ENCODE measurements at regions not wholly inside any gene's neighbourhood (a gene's known extent, or its start where the extent isn't known, plus 50 kb on each side); places are given as distances from the start of the nearest gene placed in this dataset.

DNA sequence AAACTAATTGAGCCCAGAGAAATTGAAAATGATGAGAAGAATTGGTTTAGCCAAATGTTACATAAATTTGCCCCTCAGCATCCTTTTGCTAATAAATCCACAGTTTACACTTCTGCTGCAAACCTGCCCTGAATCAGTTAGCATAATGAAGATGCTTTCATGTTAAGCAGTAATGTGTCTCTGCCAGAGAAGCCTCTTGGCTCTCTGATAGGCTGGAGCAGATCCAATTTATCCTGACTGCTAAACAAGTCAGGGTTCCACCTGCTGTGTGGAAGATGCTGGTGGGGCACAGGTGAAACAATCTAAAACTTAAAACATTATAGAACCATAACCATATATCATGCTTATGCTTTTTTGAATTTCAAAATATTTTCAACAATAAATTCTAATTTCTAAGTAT lies 946.8 kb downstream of the OTOL1 start:
- no peak for DNase-seq

GRCh38 chr3:162468791-162469190 lies 972.2 kb downstream of the OTOL1 start:
- no peak for DNase-seq

- no peak for DNase-seq
Observed at GRCh38 chr3:162487138-162487537, 990.5 kb downstream of the OTOL1 start.

DNA sequence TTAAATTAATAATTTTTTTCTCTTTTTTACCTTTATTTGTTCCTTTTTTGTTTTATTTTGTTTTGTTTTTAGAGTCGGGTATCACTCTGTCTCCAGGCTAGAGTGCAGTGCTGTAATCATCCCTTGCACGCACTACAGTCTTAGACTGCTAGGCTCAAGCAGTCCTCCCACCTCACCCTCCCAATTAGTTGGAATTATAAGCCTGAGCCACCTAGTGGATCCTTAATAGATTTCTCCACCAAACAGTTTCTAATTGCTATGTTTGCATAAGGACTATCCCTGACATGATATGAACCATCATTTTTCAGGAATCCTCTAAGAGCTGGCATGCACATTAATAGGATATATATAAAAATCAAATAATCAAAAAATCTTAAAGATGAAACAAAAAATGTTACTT lies 993.2 kb downstream of the OTOL1 start:
- no peak for DNase-seq

GRCh38 chr3:162491952-162492351 lies 995.3 kb downstream of the OTOL1 start:
- no peak for DNase-seq

DNA sequence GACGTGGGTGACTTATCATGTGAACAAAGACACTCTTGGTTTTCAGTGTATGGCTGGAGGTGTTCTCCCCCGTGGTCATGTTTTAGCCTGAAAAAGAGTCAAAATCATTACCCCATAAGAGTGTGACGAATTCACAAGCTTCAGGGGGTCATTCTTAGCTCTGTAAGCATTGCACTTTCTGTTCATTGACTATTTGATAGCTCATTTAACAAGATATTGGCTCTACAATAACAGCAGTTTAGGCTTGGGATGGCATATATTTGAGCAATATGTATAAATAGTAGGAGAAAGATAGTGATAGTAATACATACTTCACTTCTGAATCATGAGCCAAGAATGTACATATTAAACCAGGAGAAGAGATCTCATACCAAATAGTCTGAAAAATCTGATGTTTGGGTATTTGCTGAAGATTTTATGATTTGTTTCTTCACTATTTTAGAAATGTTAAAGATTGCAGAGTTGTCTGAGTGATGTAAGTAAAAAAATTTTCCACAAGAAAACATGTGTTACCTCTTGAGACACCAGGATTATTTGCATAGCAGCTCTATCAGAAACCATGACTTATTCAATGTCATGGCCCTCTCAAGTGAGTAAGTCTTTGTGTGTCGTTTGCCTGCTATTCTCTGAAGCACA lies 996.0 kb downstream of the OTOL1 start:
- DNase-seq = no peak

DNA sequence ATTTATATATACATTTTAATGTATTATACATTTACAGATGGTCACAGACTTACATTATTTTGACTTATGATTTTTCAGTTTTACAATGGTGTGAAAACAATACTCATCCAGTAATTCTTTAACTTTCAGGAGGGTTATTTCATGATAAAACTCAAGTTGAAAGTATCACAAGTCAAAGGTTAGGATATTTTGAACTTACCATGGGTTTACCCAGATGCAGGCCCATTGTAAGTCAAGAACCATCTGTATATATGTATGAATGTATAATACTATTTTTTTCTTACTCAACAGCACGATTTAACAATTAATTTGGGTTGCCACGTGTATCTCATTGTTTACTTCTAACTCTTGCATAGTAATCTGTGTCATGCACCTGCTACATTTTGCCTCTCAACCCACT lies 1002.0 kb downstream of the OTOL1 start:
- no peak for DNase-seq

- no peak for DNase-seq
Observed at GRCh38 chr3:162507397-162507796, 1010.8 kb downstream of the OTOL1 start.

DNA sequence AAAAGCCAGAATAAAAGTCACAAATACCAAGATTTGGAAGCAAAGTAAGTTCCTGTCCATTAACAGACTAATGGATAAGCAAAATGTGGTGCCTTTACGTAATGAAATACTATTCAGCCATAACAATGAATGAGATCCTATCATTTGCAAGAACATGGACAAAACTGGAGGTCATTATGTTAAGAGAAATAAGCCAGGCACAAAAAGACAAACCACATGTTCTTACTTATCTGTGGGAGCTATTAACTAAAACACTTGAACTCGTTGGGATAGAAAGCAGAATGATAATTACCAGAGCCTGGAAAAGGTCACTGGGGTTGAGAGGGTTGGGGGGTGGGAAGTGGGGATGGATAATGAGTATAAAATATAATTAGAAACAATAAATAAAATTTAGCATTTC lies 1015.9 kb downstream of the OTOL1 start:
- no peak for DNase-seq

- no peak for DNase-seq
Observed at GRCh38 chr3:162517110-162517509, 1020.5 kb downstream of the OTOL1 start.

- DNase-seq = no peak
Observed at GRCh38 chr3:162521669-162522068, 1025.1 kb downstream of the OTOL1 start.

DNA sequence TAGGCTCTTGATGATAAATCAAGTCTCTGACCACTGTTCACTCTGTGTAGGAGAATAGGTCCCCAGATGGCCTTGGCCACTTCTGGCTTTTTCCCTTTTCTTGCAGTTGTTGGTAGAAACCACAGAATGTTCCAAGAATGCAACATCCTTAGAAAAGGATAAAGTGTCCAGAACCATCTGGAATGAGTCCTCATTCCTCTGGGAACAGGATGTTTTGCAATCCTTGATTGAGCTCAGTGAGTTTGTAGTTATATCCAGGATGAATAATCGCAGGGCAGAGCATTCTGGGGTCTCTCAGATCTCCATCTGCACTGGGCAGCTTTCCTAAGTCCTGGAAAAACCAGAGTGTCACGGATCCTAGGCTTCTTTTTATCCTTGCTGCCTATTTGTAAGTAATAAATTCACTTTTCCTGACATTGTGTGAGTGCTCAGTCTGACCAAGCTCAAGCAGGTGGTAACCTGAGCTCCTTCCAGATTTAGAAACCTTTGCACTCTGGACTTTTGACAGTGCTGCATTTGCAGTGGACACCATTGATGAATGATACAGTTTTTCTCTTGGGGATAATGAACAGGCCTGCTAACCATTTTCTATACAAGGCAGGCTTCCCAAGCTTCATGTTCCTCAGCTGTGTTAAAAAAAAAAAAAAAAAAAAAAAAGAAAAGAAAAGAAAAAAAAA lies 1028.6 kb downstream of the OTOL1 start:
- DNase-seq = no peak

DNA sequence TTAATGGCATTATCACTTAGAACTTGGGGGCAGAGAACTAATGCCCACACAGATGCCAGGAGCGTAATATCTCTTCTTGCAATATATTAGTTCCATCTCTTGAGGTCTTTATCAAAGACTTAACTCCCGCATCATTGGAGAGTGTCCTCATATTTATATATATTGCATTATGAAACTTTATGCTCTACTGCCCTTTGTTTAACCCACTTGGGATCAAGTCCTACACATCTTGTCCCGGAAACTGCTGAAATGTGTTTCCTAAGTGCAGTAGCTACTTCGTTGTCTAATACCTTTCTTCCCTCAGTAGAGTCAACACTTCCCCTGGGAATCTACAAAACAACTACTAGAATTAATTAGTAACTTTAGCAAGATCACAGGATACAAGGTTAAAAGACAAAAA lies 1029.2 kb downstream of the OTOL1 start:
- no peak for DNase-seq

- no peak for DNase-seq
Observed at GRCh38 chr3:162534431-162534830, 1037.8 kb downstream of the OTOL1 start.

DNA sequence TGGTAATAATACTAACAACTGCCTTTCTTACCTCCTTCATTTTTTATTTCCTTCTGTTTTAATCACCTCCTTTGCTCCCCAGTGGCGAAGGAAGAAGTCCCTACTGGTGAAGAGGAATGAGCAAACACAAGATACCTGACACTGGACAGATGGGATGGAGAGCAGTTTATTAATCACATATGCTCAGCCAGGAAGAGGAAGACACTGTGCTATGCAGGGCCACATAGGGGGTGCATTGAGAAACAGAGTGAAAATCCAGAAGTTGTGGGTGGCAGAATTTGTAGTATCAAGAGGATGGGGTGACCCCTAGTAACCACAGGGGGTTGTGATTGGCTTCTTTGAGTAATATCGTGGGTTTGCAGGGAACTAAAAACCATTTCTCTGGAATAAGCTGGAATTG lies 1041.9 kb downstream of the OTOL1 start:
- no peak for DNase-seq

GRCh38 chr3:162538906-162539305 lies 1042.3 kb downstream of the OTOL1 start:
- no peak for DNase-seq

- no peak for DNase-seq
Observed at GRCh38 chr3:162540421-162540820, 1043.8 kb downstream of the OTOL1 start.

GRCh38 chr3:162541923-162542322 lies 1045.3 kb downstream of the OTOL1 start:
- no peak for DNase-seq

GRCh38 chr3:162544246-162544645 lies 1047.6 kb downstream of the OTOL1 start:
- no peak for DNase-seq

- no peak for DNase-seq
Observed at GRCh38 chr3:162546910-162547309, 1050.3 kb downstream of the OTOL1 start.

GRCh38 chr3:162547321-162547720 lies 1050.7 kb downstream of the OTOL1 start:
- no peak for DNase-seq

DNA sequence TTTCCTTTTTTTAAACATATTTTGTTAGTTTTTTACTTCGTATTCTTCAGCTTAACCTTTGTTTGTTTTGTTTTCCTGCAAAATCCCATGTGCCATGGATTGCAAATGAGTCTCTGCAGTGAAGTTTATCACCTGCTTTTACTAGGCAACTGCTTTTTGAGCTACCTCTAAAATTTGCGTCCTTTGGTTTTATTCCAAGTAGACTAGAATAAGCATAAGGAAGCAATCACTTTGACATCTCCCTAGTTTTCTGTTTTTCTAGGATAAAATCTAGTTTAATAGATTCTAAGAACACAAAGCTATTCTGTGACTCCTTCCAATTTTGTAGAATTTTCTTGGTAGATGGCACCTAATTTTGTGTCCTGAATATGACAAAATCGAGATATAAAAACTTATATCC lies 1059.2 kb downstream of the OTOL1 start:
- no peak for DNase-seq

- DNase-seq = no peak
Observed at GRCh38 chr3:162558016-162558415, 1061.4 kb downstream of the OTOL1 start.

GRCh38 chr3:162568706-162569105 lies 1072.1 kb downstream of the OTOL1 start:
- DNase-seq = no peak

DNA sequence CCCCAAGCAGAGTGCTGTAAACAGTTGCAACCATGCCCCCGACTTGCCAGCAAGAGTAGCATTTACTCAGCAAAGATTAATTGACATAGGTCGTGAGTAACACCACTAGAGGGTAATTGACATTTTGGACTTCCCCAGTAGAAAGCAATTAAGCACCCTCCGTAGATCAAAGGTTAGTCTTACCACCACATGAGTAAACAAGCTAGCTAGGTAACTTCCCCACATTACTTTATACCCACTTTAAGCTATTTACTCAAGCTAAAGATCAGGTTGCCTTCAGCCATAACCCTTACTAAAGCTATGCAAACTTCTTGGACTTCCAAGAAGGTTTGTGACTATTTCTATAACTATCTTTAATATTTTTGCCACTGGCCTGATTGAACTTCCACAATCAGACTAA lies 1072.7 kb downstream of the OTOL1 start:
- no peak for DNase-seq

Measured in activated CD4-positive, alpha-beta T cell treated with anti-CD3 and anti-CD28 coated beads, Interleukin-2, Interleukin-6, amounts not matched to agents 100 ng/mL and 50 ng/mL, durations not matched to agents 16 hours and 8 hours (primary cell).